Prostate gland (tissue), 2 donors: ENCODE measurements at regions not wholly inside any gene's neighbourhood (a gene's known extent, or its start where the extent isn't known, plus 50 kb on each side); places are given as distances from the start of the nearest gene placed in this dataset.

Experiments
- DNase-seq: peaks from one replicate; pipeline ENCODE4 v3.0.0-alpha.2; 2019; ENCODE audit warnings: low spot score
- H3K27ac ChIP-seq, 2 donors: fragments of 200-600 bp; sonication (generic); 2 replicates each; pipeline ENCODE4 v1.5.1; 2017 to 2019
- H3K27me3 ChIP-seq: fragments of 200-600 bp; sonication (generic); replicated peaks from 2 replicates; pipeline ENCODE4 v1.5.1; 2019; ENCODE audit not compliant: insufficient read depth
- H3K36me3 ChIP-seq, 2 donors: fragments of 200-600 bp; sonication (generic); 1 replicate in 1 of 2; 2 replicates in 1 of 2; pipeline versions ENCODE4 v1.5.1 to v1.8.1; 2017 to 2019
- H3K4me1 ChIP-seq: fragments of 200-600 bp; sonication (generic); replicated peaks from 2 replicates; pipeline ENCODE4 v1.5.1; 2019
- H3K4me3 ChIP-seq, 2 donors: fragments of 200-600 bp; sonication (generic); 2 replicates each; pipeline ENCODE4 v1.5.1; 2017 to 2019
- H3K9me3 ChIP-seq: fragments of 200-600 bp; sonication (generic); 2 replicates; pipeline ENCODE4 v1.5.1; 2017
- CTCF ChIP-seq, 4 experiments: fragments of 200-600 bp in 2 of 4; fragments of 450-650 bp in 2 of 4; sonication (generic) in 2 of 4; IDR thresholded peaks; 1 replicate in 3 of 4; 2 replicates in 1 of 4; pipeline ENCODE4 v1.5.1; 2016 to 2019; ENCODE audit warnings: antibody characterized with exemption in 4 of 4, mild to moderate bottlenecking in 2 of 4, moderate library complexity in 2 of 4
- POLR2A ChIP-seq: fragments of 450-650 bp; IDR thresholded peaks from one replicate; pipeline ENCODE4 v1.6.1; 2016; ENCODE audit warnings: antibody characterized with exemption, mild to moderate bottlenecking
- POLR2AphosphoS5 ChIP-seq: sonication (generic); formaldehyde crosslinking; IDR thresholded peaks from one replicate; pipeline ENCODE4 v1.6.1; 2017; ENCODE audit warnings: antibody characterized with exemption
- WGBS: methylation state at CpG from one replicate; pipeline ENCODE4 v1.1.5; 2018; 5-methylcytosine and 5-hydroxymethylcytosine counted together
- intact Hi-C: fragments of 100-400 bp; cut with DNase I; formaldehyde crosslinking; loops from one replicate; pipeline ENCODE4 v1.14.2; 2022

- H3K4me3 ChIP-seq = no peak overlapping the region
- H3K36me3 ChIP-seq = no peaks in the 10 kb centered on the region
- no peaks in the 10 kb centered on the region for H3K27me3 ChIP-seq
- 95% methylated on average over 8 of the region's 8 CpGs for WGBS
- no peak for DNase-seq
- H3K9me3 ChIP-seq = no peaks in the 10 kb centered on the region
- TF ChIP-seq POLR2AphosphoS5 = no peak
- TF ChIP-seq CTCF (IDR thresholded peaks at IDR 0.05) = no peak
- TF ChIP-seq POLR2A = no peak
- no peaks in the 10 kb centered on the region for H3K4me1 ChIP-seq
- intact Hi-C loops = no loop called here
- H3K27ac ChIP-seq = no peak overlapping the region
Observed at GRCh38 chr6:159097256-159097655, 52.5 kb upstream of the TAGAP start.

GRCh38 chr6:159095616-159096015, 50.8 kb upstream of the TAGAP start:
- WGBS = 78% methylated on average over 6 of the region's 6 CpGs
- no peak for DNase-seq

GRCh38 chr6:159094444-159095252, 49.9 kb upstream of the TAGAP start:
- TF ChIP-seq POLR2AphosphoS5 (no peak), POLR2A (no peak), CTCF (IDR thresholded peaks at IDR 0.05) (no peak)
- no peak overlapping the region for H3K27ac ChIP-seq
- no peaks in the 10 kb centered on the region for H3K4me1 ChIP-seq
- H3K27me3 ChIP-seq = no peaks in the 10 kb centered on the region
- no peak overlapping the region for H3K4me3 ChIP-seq
- WGBS = 79% methylated on average over 18 of the region's 18 CpGs
- no peaks in the 10 kb centered on the region for H3K36me3 ChIP-seq
- H3K9me3 ChIP-seq = no peaks in the 10 kb centered on the region
- no peak for DNase-seq
- intact Hi-C loops = no loop called here

More at GRCh38 chr6:159095616-159096015, 50.8 kb upstream of the TAGAP start:
- H3K27me3 ChIP-seq = no peaks in the 10 kb centered on the region
- intact Hi-C loops = no loop called here
- H3K36me3 ChIP-seq = no peaks in the 10 kb centered on the region
- H3K27ac ChIP-seq = no peak overlapping the region
- TF ChIP-seq POLR2A = no peak
- no peak for TF ChIP-seq POLR2AphosphoS5
- H3K4me3 ChIP-seq = no peak overlapping the region
- no peaks in the 10 kb centered on the region for H3K9me3 ChIP-seq
- H3K4me1 ChIP-seq = no peaks in the 10 kb centered on the region
